GM23338 (cell line): ENCODE measurements at regions not wholly inside any gene's neighbourhood (a gene's known extent, or its start where the extent isn't known, plus 50 kb on each side); places are given as distances from the start of the nearest gene placed in this dataset.

Source experiments
- ATAC-seq: fragments of 200-7000 bp; cut with Tn5 transposase; 3 replicates; pipeline ENCODE4 v1.9.1; 2020
- DNase-seq: peaks from one replicate; pipeline ENCODE4 v3.0.0-alpha.2; 2015; ENCODE audit warnings: low spot score
- H2AFZ ChIP-seq: fragments of 200-600 bp; sonication (generic); 2 replicates; pipeline ENCODE4 v1.8.0; 2016; ENCODE audit warnings: antibody characterized with exemption, mild to moderate bottlenecking, moderate library complexity
- H3F3A ChIP-seq: fragments of 200-600 bp; sonication (generic); replicated peaks from 2 replicates; pipeline ENCODE4 v1.8.0; 2017; ENCODE audit warnings: antibody characterized with exemption, mixed run types, low read depth
- H3K27ac ChIP-seq: fragments of 200-600 bp; sonication (generic); 2 replicates; pipeline ENCODE4 v1.6.1; 2016; ENCODE audit warnings: low read depth
- H3K27me3 ChIP-seq: fragments of 200-600 bp; sonication (generic); 2 replicates; pipeline ENCODE4 v1.8.0; 2016; ENCODE audit warnings: mild to moderate bottlenecking, mixed run types, moderate library complexity; ENCODE audit not compliant: insufficient read depth
- H3K36me3 ChIP-seq: fragments of 200-600 bp; sonication (generic); 2 replicates; pipeline ENCODE4 v1.8.0; 2016; ENCODE audit warnings: mild to moderate bottlenecking; ENCODE audit not compliant: insufficient read depth
- H3K4me1 ChIP-seq: fragments of 200-600 bp; sonication (generic); 2 replicates; pipeline ENCODE4 v1.8.0; 2016; ENCODE audit warnings: mild to moderate bottlenecking, moderate library complexity; ENCODE audit not compliant: insufficient read depth
- H3K4me2 ChIP-seq: fragments of 200-600 bp; sonication (generic); 2 replicates; pipeline ENCODE4 v1.7.1; 2017; ENCODE audit warnings: mixed run types
- H3K4me3 ChIP-seq: fragments of 200-600 bp; sonication (generic); 2 replicates; pipeline ENCODE4 v1.6.1; 2016; ENCODE audit warnings: mixed run types
- H3K79me2 ChIP-seq: fragments of 200-600 bp; sonication (generic); replicated peaks from 2 replicates; pipeline ENCODE4 v1.8.0; 2017; ENCODE audit warnings: mild to moderate bottlenecking; ENCODE audit not compliant: insufficient read depth
- H3K9me2 ChIP-seq: fragments of 200-600 bp; sonication (generic); 2 replicates; pipeline ENCODE4 v1.8.0; 2017; ENCODE audit not compliant: insufficient read depth
- H4K20me1 ChIP-seq: fragments of 200-600 bp; sonication (generic); replicated peaks from 2 replicates; pipeline ENCODE4 v1.8.0; 2017; ENCODE audit warnings: mild to moderate bottlenecking; ENCODE audit not compliant: insufficient read depth
- H3K27ac Mint-ChIP-seq: 2 replicates; pipeline ENCODE4 v1.8.0; 2020; ENCODE audit warnings: inconsistent platforms, mild to moderate bottlenecking, moderate library complexity, mixed read lengths
- H3K27me3 Mint-ChIP-seq: 3 replicates; pipeline ENCODE4 v1.8.0; 2022; ENCODE audit warnings: low read depth, mild to moderate bottlenecking, moderate library complexity, mixed read lengths, inconsistent platforms; ENCODE audit not compliant: insufficient read depth, poor library complexity
- H3K36me3 Mint-ChIP-seq: 3 replicates; pipeline ENCODE4 v1.8.0; 2021; ENCODE audit warnings: low read depth, mild to moderate bottlenecking, inconsistent platforms, moderate library complexity, mixed read lengths
- H3K4me1 Mint-ChIP-seq: 3 replicates; pipeline ENCODE4 v1.8.0; 2020; ENCODE audit warnings: mild to moderate bottlenecking, inconsistent platforms, mixed read lengths
- H3K4me3 Mint-ChIP-seq: 3 replicates; pipeline ENCODE4 v1.8.0; 2021; ENCODE audit warnings: moderate library complexity, mild to moderate bottlenecking, inconsistent platforms, mixed read lengths
- H3K9me3 Mint-ChIP-seq: 3 replicates; pipeline ENCODE4 v1.8.0; 2020; ENCODE audit warnings: moderate library complexity, mild to moderate bottlenecking, inconsistent platforms, mixed read lengths
- CREB1 ChIP-seq: fragments of 250-450 bp; sonication (Bioruptor Pico); IDR thresholded peaks from 2 replicates; pipeline ENCODE4 v1.5.0; 2020; ENCODE audit warnings: low read depth, mild to moderate bottlenecking, moderate library complexity
- EZH2 ChIP-seq: fragments of 200-600 bp; sonication (generic); IDR thresholded peaks from one replicate; pipeline ENCODE4 v1.8.0; 2017; ENCODE audit warnings: antibody characterized with exemption, mild to moderate bottlenecking, low read depth; ENCODE audit not compliant: unreplicated experiment
- EZH2phosphoT487 ChIP-seq: fragments of 200-600 bp; sonication (generic); IDR thresholded peaks from one replicate; pipeline ENCODE4 v1.8.1; 2018; ENCODE audit warnings: antibody characterized with exemption; ENCODE audit not compliant: unreplicated experiment
- JUNB ChIP-seq: IDR thresholded peaks from one replicate; pipeline ENCODE4 v1.6.1; 2016; ENCODE audit warnings: antibody characterized with exemption; ENCODE audit not compliant: unreplicated experiment
- NANOG ChIP-seq: IDR thresholded peaks from 2 replicates; pipeline ENCODE4 v1.6.1; 2016; ENCODE audit warnings: antibody characterized with exemption, borderline replicate concordance
- POLR2AphosphoS5 ChIP-seq: IDR thresholded peaks from 2 replicates; pipeline ENCODE4 v1.6.1; 2016; ENCODE audit warnings: antibody characterized with exemption, low read depth
- STAT1 ChIP-seq: IDR thresholded peaks from one replicate; pipeline ENCODE4 v1.6.1; 2016; ENCODE audit warnings: antibody characterized with exemption; ENCODE audit not compliant: unreplicated experiment
- ZNF114 ChIP-seq: fragments of 250-450 bp; sonication (Bioruptor Pico); IDR thresholded peaks from 2 replicates; pipeline ENCODE4 v1.5.0; 2020; ENCODE audit warnings: mild to moderate bottlenecking, moderate library complexity
- ZNF331 ChIP-seq: fragments of 250-450 bp; sonication (Bioruptor Pico); IDR thresholded peaks from 2 replicates; pipeline ENCODE4 v1.5.0; 2020; ENCODE audit warnings: low read depth, mild to moderate bottlenecking, moderate library complexity
- TF ChIP-seq, protein P1 (sequence below), 2 experiments: fragments of 200-600 bp in 1 of 2; sonication (generic) in 1 of 2; conservative IDR thresholded peaks; 2 replicates each; pipeline versions ENCODE4 v1.5.1 to v1.6.1; 2016 to 2017; ENCODE audit warnings: antibody characterized with exemption in 2 of 2, low read depth in 2 of 2, mild to moderate bottlenecking in 2 of 2, moderate library complexity in 1 of 2
- TF ChIP-seq, protein P2 (sequence below): IDR thresholded peaks from one replicate; pipeline ENCODE4 v1.6.1; 2018; ENCODE audit warnings: antibody characterized with exemption; ENCODE audit not compliant: unreplicated experiment
- TF ChIP-seq, protein P3 (sequence below): fragments of 250-450 bp; sonication (Bioruptor Pico); IDR thresholded peaks from 2 replicates; pipeline ENCODE4 v1.5.0; 2020; ENCODE audit warnings: mild to moderate bottlenecking, moderate library complexity
- TF ChIP-seq, protein P4 (sequence below): IDR thresholded peaks from 2 replicates; pipeline ENCODE4 v1.6.1; 2016; ENCODE audit warnings: antibody characterized with exemption

DNA sequence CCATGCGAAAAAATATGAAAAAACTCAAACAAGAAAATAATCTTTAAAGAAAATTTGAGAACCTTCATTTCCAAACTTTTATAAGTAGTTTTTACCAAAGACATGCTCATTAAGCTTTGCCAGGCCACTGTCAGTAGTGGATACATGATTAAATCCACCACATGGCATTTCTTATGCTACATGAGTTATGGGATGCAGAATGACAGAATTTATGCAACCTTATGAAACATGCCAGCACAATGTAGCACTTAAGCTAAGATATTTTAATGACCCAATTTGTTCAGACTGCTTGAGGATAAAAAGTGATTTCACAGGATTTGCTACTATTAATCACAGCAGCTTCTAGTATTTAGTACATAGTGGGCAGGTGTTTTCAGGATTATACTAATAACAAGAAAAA is 123.3 kb downstream of the ATP23 start:
- DNase-seq (no peak), ATAC-seq (no peak)
- Histone ChIP-seq H3K4me2 (no peak overlapping the region), H2AFZ (no peak overlapping the region), H3K27ac (no peak overlapping the region), H3K79me2 (no peaks in the 10 kb centered on the region), H3F3A (no peaks in the 10 kb centered on the region), H3K36me3 (no peaks in the 10 kb centered on the region), H4K20me1 (no peaks in the 10 kb centered on the region), H3K9me2 (peaks cover 15% of the 10 kb centered on the region), H3K27me3 (no peaks in the 10 kb centered on the region), H3K4me1 (peaks cover 9% of the 10 kb centered on the region), H3K4me3 (no peak overlapping the region)
- TF ChIP-seq CREB1 (CRISPR knock-in tag) (no peak), NANOG (no peak), ZNF114 (no peak), STAT1 (no peak), EZH2 (no peak), ZNF331 (CRISPR knock-in tag) (no peak), EZH2phosphoT487 (no peak), POLR2AphosphoS5 (no peak), JUNB (no peak)
- TF ChIP-seq, protein P1, sequence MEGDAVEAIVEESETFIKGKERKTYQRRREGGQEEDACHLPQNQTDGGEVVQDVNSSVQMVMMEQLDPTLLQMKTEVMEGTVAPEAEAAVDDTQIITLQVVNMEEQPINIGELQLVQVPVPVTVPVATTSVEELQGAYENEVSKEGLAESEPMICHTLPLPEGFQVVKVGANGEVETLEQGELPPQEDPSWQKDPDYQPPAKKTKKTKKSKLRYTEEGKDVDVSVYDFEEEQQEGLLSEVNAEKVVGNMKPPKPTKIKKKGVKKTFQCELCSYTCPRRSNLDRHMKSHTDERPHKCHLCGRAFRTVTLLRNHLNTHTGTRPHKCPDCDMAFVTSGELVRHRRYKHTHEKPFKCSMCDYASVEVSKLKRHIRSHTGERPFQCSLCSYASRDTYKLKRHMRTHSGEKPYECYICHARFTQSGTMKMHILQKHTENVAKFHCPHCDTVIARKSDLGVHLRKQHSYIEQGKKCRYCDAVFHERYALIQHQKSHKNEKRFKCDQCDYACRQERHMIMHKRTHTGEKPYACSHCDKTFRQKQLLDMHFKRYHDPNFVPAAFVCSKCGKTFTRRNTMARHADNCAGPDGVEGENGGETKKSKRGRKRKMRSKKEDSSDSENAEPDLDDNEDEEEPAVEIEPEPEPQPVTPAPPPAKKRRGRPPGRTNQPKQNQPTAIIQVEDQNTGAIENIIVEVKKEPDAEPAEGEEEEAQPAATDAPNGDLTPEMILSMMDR (conservative IDR thresholded peaks at IDR 0.05; ENCODE audit: low read depth in 2 of 2), result no peak
- TF ChIP-seq, protein P2, sequence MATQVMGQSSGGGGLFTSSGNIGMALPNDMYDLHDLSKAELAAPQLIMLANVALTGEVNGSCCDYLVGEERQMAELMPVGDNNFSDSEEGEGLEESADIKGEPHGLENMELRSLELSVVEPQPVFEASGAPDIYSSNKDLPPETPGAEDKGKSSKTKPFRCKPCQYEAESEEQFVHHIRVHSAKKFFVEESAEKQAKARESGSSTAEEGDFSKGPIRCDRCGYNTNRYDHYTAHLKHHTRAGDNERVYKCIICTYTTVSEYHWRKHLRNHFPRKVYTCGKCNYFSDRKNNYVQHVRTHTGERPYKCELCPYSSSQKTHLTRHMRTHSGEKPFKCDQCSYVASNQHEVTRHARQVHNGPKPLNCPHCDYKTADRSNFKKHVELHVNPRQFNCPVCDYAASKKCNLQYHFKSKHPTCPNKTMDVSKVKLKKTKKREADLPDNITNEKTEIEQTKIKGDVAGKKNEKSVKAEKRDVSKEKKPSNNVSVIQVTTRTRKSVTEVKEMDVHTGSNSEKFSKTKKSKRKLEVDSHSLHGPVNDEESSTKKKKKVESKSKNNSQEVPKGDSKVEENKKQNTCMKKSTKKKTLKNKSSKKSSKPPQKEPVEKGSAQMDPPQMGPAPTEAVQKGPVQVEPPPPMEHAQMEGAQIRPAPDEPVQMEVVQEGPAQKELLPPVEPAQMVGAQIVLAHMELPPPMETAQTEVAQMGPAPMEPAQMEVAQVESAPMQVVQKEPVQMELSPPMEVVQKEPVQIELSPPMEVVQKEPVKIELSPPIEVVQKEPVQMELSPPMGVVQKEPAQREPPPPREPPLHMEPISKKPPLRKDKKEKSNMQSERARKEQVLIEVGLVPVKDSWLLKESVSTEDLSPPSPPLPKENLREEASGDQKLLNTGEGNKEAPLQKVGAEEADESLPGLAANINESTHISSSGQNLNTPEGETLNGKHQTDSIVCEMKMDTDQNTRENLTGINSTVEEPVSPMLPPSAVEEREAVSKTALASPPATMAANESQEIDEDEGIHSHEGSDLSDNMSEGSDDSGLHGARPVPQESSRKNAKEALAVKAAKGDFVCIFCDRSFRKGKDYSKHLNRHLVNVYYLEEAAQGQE, result no peak
- TF ChIP-seq, protein P3, sequence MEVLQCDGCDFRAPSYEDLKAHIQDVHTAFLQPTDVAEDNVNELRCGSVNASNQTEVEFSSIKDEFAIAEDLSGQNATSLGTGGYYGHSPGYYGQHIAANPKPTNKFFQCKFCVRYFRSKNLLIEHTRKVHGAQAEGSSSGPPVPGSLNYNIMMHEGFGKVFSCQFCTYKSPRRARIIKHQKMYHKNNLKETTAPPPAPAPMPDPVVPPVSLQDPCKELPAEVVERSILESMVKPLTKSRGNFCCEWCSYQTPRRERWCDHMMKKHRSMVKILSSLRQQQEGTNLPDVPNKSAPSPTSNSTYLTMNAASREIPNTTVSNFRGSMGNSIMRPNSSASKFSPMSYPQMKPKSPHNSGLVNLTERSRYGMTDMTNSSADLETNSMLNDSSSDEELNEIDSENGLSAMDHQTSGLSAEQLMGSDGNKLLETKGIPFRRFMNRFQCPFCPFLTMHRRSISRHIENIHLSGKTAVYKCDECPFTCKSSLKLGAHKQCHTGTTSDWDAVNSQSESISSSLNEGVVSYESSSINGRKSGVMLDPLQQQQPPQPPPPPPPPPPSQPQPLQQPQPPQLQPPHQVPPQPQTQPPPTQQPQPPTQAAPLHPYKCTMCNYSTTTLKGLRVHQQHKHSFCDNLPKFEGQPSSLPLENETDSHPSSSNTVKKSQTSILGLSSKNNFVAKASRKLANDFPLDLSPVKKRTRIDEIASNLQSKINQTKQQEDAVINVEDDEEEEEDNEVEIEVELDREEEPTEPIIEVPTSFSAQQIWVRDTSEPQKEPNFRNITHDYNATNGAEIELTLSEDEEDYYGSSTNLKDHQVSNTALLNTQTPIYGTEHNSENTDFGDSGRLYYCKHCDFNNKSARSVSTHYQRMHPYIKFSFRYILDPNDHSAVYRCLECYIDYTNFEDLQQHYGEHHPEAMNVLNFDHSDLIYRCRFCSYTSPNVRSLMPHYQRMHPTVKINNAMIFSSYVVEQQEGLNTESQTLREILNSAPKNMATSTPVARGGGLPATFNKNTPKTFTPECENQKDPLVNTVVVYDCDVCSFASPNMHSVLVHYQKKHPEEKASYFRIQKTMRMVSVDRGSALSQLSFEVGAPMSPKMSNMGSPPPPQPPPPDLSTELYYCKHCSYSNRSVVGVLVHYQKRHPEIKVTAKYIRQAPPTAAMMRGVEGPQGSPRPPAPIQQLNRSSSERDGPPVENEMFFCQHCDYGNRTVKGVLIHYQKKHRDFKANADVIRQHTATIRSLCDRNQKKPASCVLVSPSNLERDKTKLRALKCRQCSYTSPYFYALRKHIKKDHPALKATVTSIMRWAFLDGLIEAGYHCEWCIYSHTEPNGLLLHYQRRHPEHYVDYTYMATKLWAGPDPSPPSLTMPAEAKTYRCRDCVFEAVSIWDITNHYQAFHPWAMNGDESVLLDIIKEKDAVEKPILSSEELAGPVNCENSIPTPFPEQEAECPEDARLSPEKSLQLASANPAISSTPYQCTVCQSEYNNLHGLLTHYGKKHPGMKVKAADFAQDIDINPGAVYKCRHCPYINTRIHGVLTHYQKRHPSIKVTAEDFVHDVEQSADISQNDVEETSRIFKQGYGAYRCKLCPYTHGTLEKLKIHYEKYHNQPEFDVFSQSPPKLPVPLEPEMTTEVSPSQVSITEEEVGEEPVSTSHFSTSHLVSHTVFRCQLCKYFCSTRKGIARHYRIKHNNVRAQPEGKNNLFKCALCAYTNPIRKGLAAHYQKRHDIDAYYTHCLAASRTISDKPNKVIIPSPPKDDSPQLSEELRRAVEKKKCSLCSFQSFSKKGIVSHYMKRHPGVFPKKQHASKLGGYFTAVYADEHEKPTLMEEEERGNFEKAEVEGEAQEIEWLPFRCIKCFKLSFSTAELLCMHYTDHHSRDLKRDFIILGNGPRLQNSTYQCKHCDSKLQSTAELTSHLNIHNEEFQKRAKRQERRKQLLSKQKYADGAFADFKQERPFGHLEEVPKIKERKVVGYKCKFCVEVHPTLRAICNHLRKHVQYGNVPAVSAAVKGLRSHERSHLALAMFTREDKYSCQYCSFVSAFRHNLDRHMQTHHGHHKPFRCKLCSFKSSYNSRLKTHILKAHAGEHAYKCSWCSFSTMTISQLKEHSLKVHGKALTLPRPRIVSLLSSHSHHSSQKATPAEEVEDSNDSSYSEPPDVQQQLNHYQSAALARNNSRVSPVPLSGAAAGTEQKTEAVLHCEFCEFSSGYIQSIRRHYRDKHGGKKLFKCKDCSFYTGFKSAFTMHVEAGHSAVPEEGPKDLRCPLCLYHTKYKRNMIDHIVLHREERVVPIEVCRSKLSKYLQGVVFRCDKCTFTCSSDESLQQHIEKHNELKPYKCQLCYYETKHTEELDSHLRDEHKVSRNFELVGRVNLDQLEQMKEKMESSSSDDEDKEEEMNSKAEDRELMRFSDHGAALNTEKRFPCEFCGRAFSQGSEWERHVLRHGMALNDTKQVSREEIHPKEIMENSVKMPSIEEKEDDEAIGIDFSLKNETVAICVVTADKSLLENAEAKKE (CRISPR knock-in tag), result no peak
- TF ChIP-seq, protein P4, sequence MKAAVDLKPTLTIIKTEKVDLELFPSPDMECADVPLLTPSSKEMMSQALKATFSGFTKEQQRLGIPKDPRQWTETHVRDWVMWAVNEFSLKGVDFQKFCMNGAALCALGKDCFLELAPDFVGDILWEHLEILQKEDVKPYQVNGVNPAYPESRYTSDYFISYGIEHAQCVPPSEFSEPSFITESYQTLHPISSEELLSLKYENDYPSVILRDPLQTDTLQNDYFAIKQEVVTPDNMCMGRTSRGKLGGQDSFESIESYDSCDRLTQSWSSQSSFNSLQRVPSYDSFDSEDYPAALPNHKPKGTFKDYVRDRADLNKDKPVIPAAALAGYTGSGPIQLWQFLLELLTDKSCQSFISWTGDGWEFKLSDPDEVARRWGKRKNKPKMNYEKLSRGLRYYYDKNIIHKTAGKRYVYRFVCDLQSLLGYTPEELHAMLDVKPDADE, result no peak
- Mint-ChIP-seq H3K9me3 (no peaks in the 10 kb centered on the region), H3K36me3 (no peaks in the 10 kb centered on the region), H3K27ac (no peak overlapping the region), H3K4me3 (no peak overlapping the region), H3K4me1 (peaks cover 3% of the 10 kb centered on the region), H3K27me3 (no peaks in the 10 kb centered on the region)
